ENCODE measurements at regions not wholly inside any gene's neighbourhood (a gene's known extent, or its start where the extent isn't known, plus 50 kb on each side); places are given as distances from the start of the nearest gene placed in this dataset.

DNA sequence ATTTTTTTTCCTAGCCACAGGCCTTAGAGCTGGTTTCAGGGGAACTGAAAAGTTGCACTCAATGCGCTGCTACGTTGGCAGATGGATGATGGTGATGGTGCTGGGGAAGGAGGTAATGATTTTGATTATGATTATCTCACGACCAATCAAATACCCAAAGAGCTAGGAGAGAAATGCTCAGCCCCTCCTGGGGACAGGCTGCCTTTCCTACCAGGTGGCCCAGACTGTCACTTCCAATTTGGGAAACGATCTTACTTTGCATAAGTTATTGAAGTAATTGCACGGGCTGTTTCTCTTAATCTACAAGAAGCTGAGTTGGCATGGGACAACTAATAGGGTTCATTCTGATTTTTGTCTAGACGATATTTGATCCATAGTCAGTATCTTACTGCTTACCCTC is 379.7 kb upstream of the EEF2KMT start:
- Histone ChIP-seq H3K27ac (no peak overlapping the region), H3K4me3 (no peak overlapping the region), H3K27me3 (no peaks in the 10 kb centered on the region), H3K9me3 (no peaks in the 10 kb centered on the region), H3K4me1 (no peaks in the 10 kb centered on the region), H3K36me3 (no peaks in the 10 kb centered on the region)
- DNase-seq (ENCODE audit: low spot score) = no peak
- TF ChIP-seq, protein P1, sequence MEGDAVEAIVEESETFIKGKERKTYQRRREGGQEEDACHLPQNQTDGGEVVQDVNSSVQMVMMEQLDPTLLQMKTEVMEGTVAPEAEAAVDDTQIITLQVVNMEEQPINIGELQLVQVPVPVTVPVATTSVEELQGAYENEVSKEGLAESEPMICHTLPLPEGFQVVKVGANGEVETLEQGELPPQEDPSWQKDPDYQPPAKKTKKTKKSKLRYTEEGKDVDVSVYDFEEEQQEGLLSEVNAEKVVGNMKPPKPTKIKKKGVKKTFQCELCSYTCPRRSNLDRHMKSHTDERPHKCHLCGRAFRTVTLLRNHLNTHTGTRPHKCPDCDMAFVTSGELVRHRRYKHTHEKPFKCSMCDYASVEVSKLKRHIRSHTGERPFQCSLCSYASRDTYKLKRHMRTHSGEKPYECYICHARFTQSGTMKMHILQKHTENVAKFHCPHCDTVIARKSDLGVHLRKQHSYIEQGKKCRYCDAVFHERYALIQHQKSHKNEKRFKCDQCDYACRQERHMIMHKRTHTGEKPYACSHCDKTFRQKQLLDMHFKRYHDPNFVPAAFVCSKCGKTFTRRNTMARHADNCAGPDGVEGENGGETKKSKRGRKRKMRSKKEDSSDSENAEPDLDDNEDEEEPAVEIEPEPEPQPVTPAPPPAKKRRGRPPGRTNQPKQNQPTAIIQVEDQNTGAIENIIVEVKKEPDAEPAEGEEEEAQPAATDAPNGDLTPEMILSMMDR (IDR thresholded peaks at IDR 0.05) = no peak

- no peak overlapping the region for H3K27ac ChIP-seq
Observed at GRCh38 chr16:5472552-5472951, 375.0 kb upstream of the EEF2KMT start.

GRCh38 chr16:5468488-5468887 is 370.9 kb upstream of the EEF2KMT start:
- no peak for DNase-seq (ENCODE audit: low spot score)
- Histone ChIP-seq H3K27ac (no peak overlapping the region), H3K27me3 (no peaks in the 10 kb centered on the region), H3K9me3 (no peaks in the 10 kb centered on the region), H3K4me1 (no peaks in the 10 kb centered on the region), H3K4me3 (no peak overlapping the region), H3K36me3 (no peaks in the 10 kb centered on the region)
- TF ChIP-seq, protein P1 (IDR thresholded peaks at IDR 0.05) = no peak

More at GRCh38 chr16:5472552-5472951, 375.0 kb upstream of the EEF2KMT start:
- no peak for DNase-seq (ENCODE audit: low spot score)
- H3K27me3 ChIP-seq = no peaks in the 10 kb centered on the region
- H3K9me3 ChIP-seq = no peaks in the 10 kb centered on the region
- no peaks in the 10 kb centered on the region for H3K4me1 ChIP-seq
- TF ChIP-seq, protein P1 (IDR thresholded peaks at IDR 0.05) = no peak
- no peak overlapping the region for H3K4me3 ChIP-seq
- H3K36me3 ChIP-seq = no peaks in the 10 kb centered on the region

DNA sequence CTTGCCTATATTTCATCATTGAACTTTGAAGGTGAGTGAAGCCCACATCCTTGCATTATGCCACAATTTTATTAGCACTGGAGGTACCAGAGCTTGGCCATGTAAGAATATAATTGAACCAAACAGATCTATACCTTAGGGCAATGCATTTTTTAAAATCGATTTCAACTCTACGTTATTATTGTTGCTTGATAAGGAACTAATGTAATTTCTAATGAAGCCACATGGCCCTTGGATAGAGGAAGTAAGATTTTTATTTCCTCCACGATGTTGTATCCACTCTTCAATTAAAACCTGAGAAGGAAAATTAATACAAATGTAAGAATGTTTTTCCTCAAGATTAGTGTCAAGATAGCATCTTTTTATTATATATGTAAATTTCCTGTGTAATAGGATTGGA is 370.0 kb upstream of the EEF2KMT start:
- H3K27me3 ChIP-seq = no peaks in the 10 kb centered on the region
- H3K9me3 ChIP-seq = no peaks in the 10 kb centered on the region
- TF ChIP-seq, protein P1 (IDR thresholded peaks at IDR 0.05) = no peak
- H3K36me3 ChIP-seq = no peaks in the 10 kb centered on the region
- no peak overlapping the region for H3K27ac ChIP-seq
- no peak for DNase-seq (ENCODE audit: low spot score)
- no peak overlapping the region for H3K4me3 ChIP-seq
- H3K4me1 ChIP-seq = no peaks in the 10 kb centered on the region

DNA sequence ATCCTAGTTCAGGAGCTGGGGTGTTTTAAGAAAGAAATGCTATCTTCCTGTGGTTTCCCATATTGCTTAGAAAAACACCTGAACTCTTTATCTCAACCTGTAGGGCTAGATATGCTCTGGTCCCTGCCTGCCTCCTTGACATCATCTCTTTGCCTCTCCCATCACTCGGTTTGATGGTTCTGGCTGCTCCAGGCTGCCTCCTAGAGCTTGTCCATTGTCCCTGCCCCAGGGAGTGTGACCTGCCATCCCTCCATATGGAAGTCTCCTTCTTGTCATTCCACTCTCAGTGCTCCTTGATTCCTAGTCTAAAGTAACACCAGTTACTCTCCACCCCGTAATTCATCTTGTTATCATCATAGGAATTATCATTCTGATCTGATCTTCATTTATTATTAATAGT is 369.0 kb upstream of the EEF2KMT start:
- H3K4me3 ChIP-seq = no peak overlapping the region
- TF ChIP-seq, protein P1 (IDR thresholded peaks at IDR 0.05) = no peak
- no peak for DNase-seq (ENCODE audit: low spot score)

GRCh38 chr16:5465714-5466113 is 368.1 kb upstream of the EEF2KMT start:
- H3K27ac ChIP-seq = no peak overlapping the region
- H3K36me3 ChIP-seq = no peaks in the 10 kb centered on the region
- H3K9me3 ChIP-seq = no peaks in the 10 kb centered on the region
- H3K4me3 ChIP-seq = no peak overlapping the region
- H3K27me3 ChIP-seq = no peaks in the 10 kb centered on the region
- TF ChIP-seq, protein P1 (IDR thresholded peaks at IDR 0.05) = no peak
- no peaks in the 10 kb centered on the region for H3K4me1 ChIP-seq
- no peak for DNase-seq (ENCODE audit: low spot score)

More for the DNA sequence above, 369.0 kb upstream of the EEF2KMT start:
- Histone ChIP-seq H3K9me3 (no peaks in the 10 kb centered on the region), H3K4me1 (no peaks in the 10 kb centered on the region), H3K27ac (no peak overlapping the region), H3K36me3 (no peaks in the 10 kb centered on the region), H3K27me3 (no peaks in the 10 kb centered on the region)

Measured in right atrium auricular region (tissue), 2 donors.